HG02938 (cell line): ENCODE measurements at regions not wholly inside any gene's neighbourhood (a gene's known extent, or its start where the extent isn't known, plus 50 kb on each side); places are given as distances from the start of the nearest gene placed in this dataset.

Experiments
- ATAC-seq: cut with Tn5 transposase; IDR thresholded peaks from one replicate; pipeline ENCODE4 v1.9.1; 2021; ENCODE audit warnings: mild to moderate bottlenecking, moderate library complexity; ENCODE audit not compliant: unreplicated experiment

DNA sequence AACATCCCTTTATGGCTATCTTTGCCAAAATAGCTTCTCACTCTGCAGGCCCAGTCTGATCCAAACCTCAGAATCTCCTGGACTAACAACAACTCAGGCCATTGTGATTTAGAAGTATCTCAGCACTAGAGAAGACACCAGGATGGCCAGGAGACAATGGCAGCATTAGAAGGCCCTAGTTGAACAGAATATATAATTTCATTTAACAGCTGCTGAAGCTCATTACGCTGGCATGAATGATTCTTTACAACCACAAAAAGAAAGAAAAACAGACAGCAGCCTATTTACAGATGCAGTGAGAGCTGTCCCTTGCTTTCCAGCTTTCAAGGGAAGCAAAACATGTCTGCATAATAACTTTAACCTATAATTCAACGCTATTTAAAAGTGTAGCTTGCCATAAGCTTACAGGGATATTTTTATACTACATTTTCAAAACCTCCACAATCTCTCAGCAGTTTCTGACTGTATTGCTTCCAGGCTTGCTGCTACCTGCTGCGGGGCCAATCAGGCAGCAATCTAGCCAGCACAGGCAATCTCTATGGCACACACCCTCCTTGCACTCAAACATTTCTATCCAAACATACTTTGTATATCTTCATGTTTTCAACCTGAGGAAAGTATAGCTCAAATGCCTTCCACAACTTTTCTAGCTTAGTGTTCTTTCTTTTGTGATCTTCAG, 107.3 kb downstream of the OGFRL1 start:
- ATAC-seq = no peak

DNA sequence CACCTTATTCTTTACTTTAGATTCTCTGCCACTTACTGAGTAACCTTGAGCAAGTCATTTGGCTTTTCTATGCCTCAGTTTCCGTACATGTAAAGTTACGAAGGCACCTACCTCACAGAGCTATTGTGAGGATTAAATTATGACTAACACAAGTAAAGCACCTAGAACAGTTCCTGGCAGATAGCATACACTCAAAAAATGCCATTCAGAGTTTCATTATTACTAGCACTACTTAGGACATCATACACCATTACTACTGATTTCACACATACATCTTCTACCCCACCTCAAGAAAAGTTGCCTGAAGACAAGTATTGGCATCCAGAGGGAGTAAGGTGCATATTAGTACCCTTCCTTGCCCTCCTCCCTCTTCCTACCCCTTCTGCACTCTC, 107.8 kb downstream of the OGFRL1 start:
- peak; percentile 98 for ATAC-seq

DNA sequence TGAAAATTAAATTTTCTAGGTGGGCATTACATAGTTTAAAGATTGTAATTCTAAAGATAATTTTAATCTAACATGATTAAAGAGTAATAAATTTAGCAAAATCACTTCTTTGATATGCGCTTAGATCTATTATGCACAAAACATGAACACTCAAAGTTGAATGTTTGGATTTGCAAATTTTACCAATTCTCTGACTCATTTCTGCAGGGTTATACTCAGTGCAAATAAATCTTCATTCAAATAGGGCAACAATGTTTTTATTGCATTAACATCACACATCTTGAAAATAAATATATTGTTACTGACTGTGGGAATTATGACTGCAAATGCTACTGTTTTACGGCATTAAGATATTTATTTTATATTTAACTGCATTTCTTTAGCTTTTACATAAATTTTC, 110.7 kb downstream of the OGFRL1 start:
- no peak for ATAC-seq

DNA sequence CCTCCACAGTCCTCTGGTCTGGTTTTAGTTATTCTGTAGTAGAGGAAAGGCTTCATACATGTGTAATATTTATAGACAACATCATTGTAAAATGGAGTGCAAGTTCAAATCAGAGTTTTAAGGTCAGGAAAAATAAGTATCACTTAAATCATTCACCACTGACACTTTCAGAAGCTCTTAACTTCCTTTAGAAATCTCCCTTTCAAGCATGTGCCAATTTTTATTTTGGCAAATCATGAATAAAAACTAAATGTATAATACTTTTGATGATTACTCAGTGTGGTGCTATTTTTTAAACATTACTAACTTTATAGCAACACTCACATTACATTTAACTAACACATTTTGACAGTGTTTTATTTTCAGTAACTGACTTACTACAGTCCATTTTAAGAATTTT, 112.2 kb downstream of the OGFRL1 start:
- no peak for ATAC-seq

DNA sequence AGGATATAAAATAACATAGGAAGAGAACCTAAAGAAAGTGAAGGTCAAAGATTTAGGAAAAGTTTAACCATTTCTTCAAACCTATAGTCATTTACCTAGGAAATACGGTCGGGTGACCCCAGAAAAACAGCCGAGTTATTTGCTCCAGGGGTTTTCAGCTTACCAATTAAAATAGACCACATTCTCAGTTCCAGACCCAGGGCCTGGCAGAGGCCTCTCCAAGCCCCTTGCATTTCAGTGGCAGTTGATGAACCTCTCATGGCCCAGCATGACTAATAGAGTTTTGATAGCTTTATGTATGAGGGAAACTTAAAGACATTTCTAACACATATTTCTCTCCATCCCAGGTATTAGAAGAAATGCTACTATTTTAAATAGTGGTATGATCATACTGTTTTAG, 113.5 kb downstream of the OGFRL1 start:
- ATAC-seq = peak; percentile 43

DNA sequence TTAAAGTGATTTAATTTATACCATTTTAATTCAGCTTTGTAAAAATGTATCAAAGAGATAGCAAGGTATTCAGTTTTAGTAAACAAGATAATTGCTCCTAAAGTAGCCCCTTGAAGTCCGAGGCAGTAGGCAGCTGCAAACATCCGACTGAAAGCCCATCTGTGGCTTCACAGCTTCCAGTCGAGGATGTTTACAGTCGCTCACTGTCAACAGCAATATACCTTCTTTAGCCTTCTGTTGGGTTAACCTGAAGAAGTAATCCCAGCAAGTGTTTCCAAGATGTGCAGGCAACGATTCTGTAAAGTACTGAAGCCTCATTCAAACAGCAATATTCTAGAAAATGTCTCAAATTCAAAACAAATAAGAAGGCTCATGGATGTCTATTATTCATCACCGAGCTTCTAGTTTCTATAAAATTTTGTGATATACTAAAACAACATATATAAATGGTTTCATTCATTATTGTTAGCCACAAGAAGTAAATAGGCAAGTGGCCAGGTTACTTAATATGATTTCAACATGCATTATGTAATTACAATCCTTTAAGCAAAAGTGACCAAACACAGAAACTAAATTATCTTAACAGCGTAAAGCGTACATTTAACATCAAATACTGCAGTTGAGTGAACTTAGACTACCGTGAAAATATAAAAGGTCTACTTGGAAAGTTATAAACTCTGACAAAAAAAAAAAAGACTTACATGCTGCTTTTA, 115.0 kb downstream of the OGFRL1 start:
- no peak for ATAC-seq

DNA sequence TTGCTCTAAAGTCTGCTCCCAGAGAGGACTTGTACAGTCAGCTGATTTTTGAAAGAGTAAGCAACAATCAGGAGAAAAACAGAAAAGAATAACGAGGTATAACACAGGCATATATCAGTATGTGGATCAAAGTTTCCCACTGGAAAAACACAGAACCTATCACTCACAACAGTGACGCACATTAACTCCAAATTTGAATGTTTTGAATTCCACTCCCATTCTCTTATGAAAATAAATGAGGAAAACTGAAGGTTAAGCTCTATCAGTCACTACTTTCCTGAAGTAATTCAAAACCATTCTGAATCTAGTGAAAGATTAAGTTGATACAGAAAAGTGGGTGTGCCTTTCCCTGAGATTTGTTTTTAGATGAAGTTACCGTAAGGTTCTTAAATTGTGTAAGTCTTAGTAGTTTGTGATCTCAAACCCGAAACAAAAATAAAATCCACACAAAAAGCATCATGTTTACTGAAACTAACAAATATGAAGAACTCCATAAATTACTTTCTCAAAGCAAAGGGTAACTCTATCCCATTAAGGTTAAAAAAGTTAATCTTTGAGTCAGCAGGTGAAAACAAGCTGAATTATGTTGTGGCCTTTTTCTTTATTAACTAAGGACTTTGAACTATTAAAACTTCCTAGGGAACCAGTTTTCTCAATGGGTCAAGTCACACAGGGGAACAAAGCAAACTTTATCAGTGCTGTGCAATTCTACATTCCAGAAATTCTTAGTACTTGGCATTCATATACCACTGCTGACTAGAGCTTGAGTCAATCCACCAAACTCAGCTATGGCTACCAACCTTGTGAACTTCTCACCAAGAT, 115.7 kb downstream of the OGFRL1 start:
- ATAC-seq = no peak

DNA sequence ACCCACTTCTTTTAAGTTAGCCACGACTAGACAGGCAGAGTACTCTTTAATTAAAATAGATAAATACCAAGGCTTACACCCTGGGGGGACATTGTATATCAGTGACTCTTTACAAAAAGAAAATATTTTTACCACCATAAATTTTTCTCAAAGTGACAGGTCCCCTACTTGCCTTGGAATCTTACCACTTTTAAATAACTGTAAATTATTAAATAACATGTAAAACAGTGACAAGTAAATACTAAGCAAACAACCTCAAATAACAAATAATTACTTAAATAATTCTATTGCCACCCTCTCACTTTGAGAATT, 116.3 kb downstream of the OGFRL1 start:
- ATAC-seq = no peak

DNA sequence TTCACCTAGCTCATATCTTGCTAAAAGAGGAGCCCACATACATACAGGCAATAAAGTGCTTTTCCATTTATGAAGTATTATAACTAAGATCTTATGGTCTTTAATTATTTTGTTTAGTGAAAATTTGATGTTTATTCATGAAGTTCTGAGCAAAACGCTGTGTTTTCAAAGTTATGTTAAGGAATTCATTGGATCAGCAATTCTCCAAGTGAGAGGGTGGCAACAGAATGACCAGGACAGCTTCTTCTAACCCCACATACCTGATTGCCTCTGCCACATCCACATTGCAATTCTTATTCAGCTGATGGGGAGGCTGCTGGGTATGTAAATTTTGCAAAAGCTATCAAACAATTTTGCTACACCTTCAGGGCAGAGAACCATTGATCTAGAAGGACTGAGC, 116.8 kb downstream of the OGFRL1 start:
- ATAC-seq = no peak

DNA sequence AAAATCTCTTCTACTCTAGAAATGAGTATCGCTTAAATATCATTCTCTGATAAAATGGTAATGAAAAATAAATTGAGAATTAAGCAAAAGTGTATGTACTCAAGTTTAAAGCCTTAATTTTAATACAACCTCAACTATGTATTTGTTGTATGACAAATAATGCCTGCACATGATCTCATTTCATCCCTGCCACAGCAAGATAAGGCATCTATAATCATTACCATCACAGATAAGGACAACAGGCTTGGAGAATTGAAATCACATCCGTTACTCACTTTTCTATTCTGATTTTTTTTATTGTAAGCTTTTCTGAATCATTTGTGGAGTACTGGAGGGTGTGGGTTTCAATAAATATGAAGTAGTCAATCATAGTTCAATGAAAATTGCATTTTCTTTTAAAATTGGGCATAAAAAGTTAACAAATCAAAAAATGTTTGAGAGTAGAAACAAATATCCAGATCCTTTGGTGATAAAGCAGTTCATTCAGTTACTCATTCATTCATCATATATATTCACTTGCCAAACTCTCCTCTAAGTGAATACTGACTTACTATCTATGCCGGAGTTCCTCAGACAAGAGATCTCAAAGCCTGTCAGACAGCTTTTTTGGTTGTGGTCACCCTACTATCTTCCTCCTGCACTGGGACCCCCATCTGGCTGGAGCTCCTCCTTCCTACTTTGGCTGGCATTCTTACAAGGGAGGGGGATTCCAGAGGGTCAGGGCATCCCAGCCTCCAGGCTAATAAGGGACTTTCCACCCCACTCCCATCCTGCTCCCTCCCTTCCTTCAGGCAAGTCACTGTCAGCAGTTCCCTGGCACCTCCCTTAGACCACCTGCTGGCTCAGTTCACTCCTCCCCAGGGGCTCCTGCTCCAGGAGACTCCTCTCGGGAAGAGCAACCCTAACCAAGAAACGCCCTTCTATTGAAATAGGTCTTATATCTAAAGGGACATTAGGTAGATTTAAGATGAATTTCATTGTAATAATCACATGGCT, 118.6 kb downstream of the OGFRL1 start:
- ATAC-seq = no peak

DNA sequence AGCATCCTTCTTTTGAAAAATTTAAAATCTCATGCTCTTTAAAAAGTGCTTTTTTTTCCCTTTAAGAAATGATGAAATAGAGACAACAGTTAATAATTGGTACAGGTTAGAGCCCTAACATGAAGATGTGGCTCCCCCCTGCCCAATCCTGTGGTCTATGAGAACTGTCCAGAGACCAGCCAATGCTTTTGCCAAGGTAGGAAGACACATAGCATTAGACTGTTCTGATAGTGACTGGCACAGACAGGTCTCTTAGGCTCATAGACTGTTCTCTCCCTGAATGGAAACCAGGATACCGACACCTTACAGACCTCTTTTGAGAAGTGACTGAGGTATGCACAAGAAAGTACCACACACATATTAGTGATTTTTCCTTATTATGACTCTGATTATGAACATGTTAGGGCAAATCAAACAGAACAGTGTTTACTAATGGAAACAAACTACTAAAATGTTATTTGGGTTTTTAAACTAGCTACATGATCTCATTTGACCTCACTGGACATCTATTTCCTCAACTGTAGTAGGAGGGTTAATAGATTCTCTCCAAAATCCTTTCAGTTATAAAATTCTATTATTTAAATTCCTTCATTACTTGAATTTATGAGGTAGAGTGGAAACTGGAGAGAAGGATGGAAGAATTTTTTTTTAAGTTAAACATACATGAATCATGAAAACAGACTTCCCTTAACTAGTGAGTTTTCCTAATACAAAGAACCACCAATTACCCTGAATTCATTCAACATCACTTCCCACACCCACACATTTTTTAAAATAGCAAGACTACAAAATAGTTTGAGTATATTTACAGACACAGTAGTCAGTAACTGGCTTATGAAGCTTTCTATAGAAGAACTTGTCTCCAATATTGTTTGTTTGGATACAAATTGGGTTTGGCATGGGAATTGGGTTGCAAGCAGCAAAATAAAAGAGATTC, 120.4 kb downstream of the OGFRL1 start:
- no peak for ATAC-seq

DNA sequence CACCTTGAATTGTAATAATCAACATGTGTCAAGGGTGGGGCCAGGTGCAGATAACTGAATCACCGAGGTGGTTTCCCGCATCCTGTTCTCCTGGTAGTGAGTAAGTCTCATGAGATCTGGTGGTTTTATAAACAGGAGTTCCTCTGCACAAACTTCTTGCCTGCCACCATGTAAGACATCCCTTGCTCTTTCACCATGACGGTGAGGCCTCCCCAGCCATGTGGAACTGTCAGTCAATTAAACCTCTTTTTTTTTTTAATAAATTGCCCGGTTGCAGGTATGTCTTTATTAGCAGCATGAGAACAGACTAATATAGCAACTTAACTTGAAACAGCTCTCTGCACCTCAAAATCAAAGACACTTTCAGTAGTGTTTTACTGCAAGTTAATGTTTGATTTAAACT, 121.6 kb downstream of the OGFRL1 start:
- peak; percentile 69 for ATAC-seq

DNA sequence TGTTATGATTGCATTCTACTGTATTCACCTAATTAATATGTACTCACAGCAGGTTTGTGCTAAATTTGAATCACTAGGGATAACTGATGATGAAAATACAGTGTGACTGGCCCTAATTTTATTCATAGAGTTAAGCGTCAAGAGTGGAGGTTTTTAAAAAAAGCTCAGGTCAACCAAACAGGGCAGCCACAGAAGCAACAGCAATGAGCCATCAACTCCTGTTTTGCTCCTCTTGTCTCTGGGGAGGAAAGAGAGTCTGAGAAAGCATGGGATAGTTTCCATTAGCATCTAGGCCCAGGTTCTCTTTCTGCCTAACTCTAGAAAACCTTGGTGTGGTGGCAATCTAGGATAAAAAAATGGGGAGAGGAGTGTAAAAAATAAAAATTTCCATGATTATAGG, 122.1 kb downstream of the OGFRL1 start:
- ATAC-seq = peak; percentile 43

DNA sequence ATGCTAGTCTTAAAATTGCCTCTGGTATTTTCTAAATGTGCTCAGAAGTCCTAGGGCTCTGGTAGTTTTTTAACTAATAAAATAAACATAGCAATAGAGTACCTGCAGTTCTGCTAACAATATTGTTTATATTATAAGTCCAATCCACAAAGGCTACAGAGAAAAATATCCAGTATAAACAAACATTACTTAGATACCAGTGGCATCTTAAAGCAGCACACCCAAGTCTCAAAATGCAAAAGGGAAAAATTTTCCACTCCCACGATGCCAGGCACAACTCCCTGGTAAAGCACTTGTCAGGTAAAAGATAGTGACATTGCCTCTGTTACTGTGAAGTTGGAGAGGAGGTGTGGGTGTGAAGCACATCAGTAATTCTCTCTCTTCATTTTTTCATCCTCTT, 123.3 kb downstream of the OGFRL1 start:
- no peak for ATAC-seq

DNA sequence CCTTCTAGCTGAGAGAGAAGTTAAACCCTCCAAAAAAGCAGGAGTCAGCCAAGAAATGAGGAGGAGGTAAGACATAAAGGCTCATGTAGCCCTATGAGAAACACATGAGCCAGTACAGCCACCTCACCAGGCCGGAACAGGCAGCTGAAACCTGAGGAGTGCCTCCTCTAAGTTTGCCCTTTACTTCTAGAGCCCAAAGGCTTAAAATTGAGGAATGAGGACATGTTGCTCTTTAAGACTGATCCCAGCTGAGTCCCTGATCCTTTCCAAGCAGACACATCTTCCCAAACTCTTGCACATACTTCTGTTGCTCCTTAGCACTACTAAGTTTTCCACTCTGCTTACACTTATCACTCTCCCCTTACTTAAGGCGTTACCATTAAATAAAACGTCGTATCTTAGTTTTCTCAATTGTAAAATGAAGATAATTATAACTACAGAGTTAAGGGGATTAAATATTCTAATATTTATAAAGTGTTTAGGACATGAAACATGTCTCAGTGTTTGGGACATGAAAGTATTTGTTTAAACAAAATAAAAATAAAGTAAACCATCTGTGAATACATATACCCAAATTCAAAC, 124.0 kb downstream of the OGFRL1 start:
- no peak for ATAC-seq

DNA sequence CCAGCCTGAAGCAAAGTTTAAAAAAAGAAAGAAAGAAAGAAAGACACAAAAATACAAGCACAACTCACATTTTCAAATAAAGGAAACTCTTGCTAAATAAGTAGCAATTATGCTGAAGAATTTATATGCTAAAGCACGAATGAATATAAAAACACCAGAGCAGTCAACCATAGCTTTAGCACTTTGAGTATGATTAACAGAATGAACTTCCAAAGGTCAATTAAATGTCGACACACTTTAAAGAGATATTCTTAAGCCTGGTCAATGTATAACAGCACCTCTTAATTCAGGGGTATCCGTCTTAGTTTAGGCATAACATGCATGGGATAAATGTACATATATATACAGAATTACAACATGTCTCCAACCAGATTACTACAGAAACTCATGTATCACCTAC, 125.9 kb downstream of the OGFRL1 start:
- no peak for ATAC-seq

DNA sequence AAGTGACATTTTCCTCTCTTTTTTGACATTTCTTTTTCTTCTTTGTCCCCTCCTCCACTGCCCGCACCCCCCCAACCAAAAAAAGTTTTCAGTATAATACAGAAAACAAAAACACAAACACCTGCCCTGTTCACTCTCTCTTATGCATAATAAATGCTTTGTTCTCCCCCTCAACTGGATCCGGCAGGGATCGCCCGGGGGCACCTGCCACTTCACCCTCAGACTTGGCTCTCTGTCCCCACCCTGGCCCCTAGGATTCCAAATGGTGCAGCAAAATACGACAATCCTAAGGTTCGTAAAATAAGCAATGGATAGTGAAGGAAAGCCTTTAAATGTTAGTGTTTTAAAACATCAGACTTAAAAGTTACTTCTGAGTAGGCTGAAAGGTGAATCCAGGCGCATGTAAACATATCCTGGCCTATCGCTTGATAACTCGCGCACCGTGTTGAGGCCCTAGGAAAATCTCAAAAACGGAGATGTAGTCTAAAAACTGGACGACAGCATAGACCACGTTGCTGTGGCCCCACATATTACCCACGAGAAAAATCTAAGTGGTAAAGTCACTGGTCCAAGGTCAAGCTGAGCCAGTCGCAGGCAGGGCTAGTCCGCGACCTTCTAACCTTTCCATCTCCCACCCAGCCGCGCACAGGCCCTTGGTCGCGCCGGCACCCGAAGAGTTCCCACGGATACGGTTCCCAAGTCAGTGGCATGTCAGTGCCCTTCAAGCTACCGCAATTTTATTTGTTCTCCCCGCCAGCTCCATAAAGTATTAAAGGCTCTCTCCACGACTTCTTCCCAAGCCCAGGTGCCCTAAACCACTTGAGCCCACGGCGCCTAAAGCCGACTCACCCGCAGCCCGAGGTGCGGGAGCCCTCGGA, 130.8 kb downstream of the OGFRL1 start:
- no peak for ATAC-seq

DNA sequence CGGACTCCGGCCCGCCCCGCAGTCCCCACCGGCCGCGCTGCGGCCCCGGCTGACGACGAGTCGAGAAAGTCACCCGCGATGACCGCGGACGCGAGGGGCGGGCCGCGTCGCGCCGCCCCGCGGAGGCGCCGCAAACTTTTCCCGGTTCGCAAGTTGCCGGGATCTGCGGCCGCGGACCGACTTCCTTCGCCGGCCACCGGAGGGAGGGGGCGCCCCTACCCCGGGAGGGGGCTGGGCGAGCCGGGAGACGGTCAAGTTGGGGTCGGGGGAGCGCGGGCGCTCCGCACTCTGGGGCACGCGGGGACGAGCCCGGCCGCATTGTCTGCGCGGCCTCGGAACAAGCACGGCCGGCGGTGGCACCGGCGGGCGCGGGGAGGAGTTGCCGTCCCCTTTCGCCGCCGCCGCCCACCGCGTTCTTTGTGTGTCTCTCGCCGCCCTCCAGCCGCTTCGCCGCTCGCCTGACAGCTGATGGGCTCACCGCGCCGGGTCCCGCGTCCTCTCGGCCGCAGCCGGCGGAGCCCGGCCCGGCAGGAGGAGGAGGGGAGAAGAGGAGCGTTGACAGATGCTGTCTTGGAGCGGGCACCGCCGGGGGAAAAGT, 131.6 kb downstream of the OGFRL1 start:
- peak; percentile 42 for ATAC-seq
